ENCODE measurements at regions not wholly inside any gene's neighbourhood (a gene's known extent, or its start where the extent isn't known, plus 50 kb on each side); places are given as distances from the start of the nearest gene placed in this dataset.

GRCh38 chr2:16327326-16327725 lies 338.3 kb downstream of the CYRIA start:
- no peak for DNase-seq

- DNase-seq = no peak
Measured at GRCh38 chr2:16326711-16327300, 338.8 kb downstream of the CYRIA start.

GRCh38 chr2:16325976-16326510 lies 339.6 kb downstream of the CYRIA start:
- no peak for DNase-seq

DNA sequence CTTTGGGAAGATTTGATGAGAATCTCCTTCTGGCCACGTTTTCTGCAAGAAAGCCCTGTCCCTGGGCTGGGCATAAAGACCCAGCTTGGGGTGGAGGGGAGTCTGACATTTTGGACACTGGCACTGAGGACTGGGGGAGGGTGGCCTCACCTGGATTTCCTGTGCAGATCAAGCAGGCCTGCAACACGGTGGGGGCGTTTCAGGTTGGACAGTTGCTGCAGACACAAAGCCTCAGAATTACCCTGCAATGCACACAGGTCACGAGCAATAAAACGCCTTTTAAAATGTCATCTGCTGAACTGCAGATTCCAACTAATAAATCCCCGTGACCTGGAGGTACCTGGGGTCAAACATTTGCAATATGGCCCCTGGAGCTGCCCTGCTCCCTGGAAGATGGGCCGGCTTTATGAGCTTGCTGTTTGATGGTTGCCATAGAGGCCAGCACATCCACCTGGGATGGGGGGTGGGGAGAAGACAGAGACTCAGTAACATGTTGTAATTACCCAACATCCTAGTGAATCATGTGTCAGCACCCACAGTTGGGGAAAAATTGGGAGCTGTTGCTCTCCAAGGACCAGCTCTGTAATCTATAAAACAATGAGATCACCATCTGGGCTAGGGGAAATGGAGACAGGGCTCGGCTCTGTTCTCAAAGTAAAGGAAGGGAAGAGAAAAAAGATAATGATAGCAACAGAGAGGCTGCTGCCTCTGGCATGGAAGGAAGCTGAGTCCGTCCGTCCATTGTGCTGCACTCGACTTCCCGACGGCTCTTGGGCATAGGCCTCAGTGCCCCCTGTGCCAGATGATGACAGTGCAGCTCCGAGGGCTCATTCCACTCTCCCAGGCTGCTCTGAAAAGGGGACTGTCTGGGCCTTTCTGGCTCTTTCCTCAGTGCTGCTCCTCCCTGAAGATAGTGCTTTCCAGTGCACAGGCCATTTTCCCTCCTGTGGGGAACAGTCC lies 340.3 kb downstream of the CYRIA start:
- no peak for DNase-seq

GRCh38 chr2:16324544-16324937 lies 341.1 kb downstream of the CYRIA start:
- no peak for DNase-seq

GRCh38 chr2:16323551-16324543 lies 341.8 kb downstream of the CYRIA start:
- DNase-seq = no peak

DNA sequence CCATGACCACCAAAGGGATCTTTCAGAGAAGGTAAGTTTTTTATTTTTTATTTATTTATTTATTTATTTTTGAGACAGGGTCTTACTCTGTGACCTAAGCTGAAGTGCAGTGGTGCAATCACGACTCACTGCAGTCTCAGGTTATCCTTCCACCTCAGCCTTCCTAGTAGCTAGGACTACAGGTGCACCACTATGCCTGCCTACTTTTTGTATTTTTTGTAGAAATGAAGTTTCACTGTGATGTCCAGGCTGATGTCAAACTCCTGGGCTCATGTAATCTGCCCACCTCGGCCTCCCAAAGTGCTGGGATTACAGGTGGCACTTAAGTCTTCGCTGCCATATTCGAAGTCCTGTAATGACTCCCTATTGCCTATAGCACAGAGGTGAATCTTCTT lies 342.5 kb downstream of the CYRIA start:
- no peak for DNase-seq

- DNase-seq = no peak
Measured at GRCh38 chr2:16322308-16323125, 343.1 kb downstream of the CYRIA start.

DNA sequence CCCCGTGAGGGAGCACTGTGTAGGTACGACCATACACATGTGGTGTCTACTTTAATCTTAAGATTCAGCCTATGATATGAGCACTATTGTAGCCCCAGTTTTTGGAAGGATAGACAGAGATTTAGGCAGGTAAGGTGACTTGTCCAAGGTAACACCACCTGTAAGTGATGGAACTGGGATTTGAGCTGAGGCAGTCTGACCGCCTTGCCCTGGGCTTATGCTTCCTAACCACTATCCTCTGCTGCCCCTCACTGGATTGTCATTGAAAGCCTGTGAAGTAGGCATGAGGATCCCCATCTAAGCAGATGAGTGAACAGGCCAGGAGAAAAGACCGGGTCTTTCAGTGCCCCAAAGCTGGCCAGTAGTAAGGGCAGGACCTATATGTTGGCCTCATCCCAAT lies 343.8 kb downstream of the CYRIA start:
- DNase-seq = no peak

DNA sequence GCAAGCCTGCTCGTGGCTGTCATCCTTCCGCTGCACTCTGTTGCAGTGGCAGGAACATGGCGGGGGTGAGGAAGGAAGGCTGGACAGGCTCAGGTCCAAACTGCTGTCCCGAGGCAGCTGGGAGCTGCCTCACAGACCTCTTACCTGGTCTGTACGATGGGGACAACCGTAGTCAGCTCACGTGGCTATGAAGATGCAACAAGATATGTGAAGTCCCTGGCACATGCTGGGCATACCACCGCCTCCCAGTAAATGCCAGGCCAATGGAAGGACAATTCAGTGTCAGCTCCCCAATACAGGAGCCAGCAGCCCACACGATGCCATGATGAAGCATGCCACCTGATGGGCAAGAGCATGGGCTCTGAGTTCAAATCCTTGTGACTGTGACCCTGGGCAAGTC lies 344.4 kb downstream of the CYRIA start:
- no peak for DNase-seq

DNA sequence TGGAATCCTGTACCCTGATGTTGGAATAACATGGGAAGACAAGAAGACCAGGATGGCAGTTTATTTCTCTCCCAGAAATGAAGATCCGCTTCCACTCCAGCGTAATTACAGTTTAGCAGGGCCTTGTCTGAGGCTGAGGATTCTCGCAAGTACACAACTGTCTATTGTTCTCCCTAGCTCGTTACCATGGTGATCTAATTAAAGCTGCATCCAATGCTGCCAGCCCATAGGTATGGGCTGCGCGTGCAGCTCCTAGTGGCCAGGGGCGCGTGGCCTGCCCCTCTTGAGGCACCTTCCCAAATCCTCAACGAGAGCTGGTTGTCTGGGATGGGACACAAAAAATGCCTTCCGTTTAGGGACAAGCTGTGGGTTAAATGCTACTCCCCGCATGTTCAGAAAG lies 344.9 kb downstream of the CYRIA start:
- no peak for DNase-seq

DNA sequence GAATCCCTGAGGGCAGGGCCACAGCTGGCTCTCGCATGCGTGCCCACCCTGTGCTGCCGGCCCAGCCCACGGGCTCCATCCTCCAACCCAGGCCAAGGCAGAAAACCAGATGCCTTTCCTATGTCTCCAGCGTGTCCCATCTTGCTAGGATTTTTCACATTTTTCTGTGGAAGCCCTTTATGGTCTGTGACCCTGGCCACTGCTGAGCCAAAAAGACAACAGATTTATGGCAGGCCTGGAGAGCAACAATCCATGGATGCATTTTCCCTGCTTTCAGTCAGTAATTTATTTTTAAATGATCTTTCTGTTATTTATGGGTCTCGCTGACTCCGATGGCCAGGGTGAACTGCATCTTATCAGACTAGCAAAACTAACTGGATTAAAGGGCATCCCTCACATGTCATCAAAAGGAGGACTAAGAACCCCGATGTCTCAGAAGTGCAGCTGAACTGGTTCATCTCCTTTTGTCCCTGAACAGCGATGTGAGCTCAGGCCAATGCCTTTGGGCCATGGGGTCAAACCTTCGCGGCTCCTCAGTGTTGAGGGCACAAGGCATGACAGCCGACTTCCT lies 346.0 kb downstream of the CYRIA start:
- no peak for DNase-seq

DNA sequence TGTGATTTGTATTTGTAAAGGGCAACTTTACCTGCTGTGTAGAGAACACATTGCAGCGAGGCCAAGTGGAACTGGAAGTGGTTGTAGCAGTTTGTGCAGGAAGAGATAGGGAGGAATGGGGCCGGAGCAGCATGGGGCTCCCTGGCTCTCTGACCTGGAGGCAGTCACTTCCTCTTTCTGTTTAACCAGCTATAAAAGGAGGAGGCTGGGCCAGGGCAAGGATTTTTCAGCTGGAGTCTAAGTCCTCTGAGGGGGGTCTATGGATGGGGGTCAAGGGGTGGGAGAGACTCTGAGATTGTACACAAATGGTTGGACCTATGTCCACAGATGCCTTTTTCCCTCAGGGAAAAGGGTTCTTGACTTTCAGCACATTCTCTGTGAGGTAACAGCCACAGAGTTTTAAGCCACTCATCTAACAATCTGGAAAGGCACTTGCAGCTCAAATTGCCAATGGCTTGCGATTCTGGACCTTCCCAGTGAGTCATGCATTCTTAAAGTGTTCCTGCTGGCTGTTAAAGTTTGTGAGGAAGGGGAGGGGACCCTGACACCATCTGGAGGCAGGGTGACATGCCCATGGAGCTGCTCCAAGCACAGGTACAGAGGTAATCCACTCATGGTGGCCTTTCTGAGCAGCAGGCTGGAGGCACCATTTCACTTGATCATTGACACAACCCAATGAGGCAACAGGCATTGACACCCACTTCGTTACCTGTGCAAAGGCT lies 347.0 kb downstream of the CYRIA start:
- DNase-seq = no peak

- no peak for DNase-seq
Measured at GRCh38 chr2:16318051-16318450, 347.6 kb downstream of the CYRIA start.

DNA sequence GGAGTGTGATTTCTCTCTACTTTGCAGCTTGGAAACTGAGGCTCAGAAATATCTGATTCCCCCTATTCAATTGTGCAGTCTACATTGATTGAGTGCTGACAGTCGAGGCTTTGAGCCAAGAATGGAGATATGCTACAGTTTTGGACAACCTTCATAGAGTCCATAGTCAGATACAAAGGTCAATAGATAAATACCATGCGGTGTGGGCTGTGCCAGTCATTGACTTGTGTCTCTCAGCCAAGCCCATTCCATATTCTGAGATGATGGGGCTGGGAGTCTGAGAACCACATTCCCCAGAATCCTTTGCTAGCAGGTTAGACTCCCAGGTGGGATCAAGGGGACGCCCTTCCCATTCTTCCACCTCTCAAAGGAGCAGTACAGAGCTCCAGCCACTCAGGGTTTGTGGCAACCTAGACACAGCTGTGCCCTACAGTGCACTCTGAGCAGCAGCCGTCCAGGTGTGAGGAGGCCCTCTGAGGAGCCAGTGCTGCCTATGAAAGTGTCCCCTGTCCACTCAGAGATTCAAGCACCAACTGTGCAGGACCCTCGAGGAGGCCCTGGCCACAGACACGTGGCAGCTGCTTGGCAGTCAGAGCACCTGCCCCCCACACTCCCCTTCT lies 348.3 kb downstream of the CYRIA start:
- no peak for DNase-seq

GRCh38 chr2:16316456-16317210 lies 349.0 kb downstream of the CYRIA start:
- DNase-seq = no peak

- no peak for DNase-seq
Measured at GRCh38 chr2:16315908-16316307, 349.7 kb downstream of the CYRIA start.

DNA sequence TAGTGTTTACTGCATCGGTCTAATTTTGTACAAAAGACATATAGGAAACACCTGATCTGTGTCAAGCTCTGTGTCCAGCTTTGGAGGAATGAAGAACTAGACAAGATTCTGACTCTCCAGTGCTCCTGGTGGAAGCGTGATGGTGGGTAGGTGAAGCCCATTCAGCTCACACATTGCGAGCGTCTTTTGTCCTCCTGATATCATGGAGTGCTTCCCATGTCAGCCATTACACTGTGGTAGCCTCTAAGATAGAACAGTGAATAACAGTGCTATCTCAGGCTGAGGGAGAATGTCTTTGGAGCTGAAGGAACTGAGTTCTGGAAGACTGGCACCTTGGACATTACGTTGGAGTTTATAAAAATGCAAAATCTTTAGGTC lies 350.2 kb downstream of the CYRIA start:
- no peak for DNase-seq

- no peak for DNase-seq
Measured at GRCh38 chr2:16314691-16315457, 350.8 kb downstream of the CYRIA start.

All from NK-92 treated with Interleukin-12 subunit alpha and Interleukin-12 subunit beta, amount 100 ng/mL, for 24 hours (cell line).